ENCODE measurements at regions not wholly inside any gene's neighbourhood (a gene's known extent, or its start where the extent isn't known, plus 50 kb on each side); places are given as distances from the start of the nearest gene placed in this dataset.

DNA sequence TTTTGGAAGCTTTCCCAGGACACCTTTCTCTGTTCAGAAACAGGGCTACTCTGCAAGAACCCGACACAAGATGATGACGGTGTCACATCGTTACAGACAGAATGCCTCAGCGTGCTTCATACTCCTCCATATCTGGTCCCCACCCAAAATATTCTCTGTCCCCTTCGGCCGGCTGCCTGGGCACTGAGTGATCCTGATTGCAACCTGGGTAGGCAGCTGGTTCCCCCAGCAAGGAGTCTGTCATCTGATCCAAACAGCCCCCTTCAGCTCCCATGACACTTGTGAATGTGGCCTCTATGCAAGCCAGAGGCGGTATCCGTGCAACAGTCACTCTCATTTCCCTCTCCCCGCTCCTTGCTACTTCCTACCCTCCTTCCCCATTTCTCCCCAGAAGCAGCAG, 431.7 kb upstream of the B3GAT1 start:
- TF ChIP-seq POLR2A (IDR thresholded peaks at IDR 0.05) (no peak), CTCF (IDR thresholded peaks at IDR 0.05) (no peak)

All from uterus (tissue), 2 donors.